Progenitor cell of endocrine pancreas (in vitro differentiated cells): ENCODE measurements at regions not wholly inside any gene's neighbourhood (a gene's known extent, or its start where the extent isn't known, plus 50 kb on each side); places are given as distances from the start of the nearest gene placed in this dataset.
A peak's percentile ranks its signal among the peaks of the same experiment; 100 is the strongest.

Experiments
- DNase-seq: peaks from one replicate; pipeline ENCODE4 v3.0.0; 2021; ENCODE audit warnings: low spot score; ENCODE audit not compliant: unreplicated experiment
- H3K27ac Mint-ChIP-seq: 2 replicates; pipeline ENCODE4 v1.8.0; 2021; ENCODE audit warnings: mild to moderate bottlenecking, moderate library complexity, mixed read lengths
- H3K27me3 Mint-ChIP-seq: 2 replicates; pipeline ENCODE4 v1.8.0; 2021; ENCODE audit warnings: mixed read lengths
- H3K36me3 Mint-ChIP-seq: 2 replicates; pipeline ENCODE4 v1.8.0; 2022; ENCODE audit warnings: mixed read lengths; ENCODE audit not compliant: insufficient read depth
- H3K4me1 Mint-ChIP-seq: 2 replicates; pipeline ENCODE4 v1.8.0; 2021; ENCODE audit warnings: low read depth, mixed read lengths
- H3K4me3 Mint-ChIP-seq: 2 replicates; pipeline ENCODE4 v1.8.0; 2021; ENCODE audit warnings: low read depth, mild to moderate bottlenecking, moderate library complexity, mixed read lengths
- H3K9me3 Mint-ChIP-seq: 2 replicates; pipeline ENCODE4 v1.8.0; 2021; ENCODE audit warnings: low read depth, mixed read lengths
- CTCF ChIP-seq: fragments of 200-600 bp; sonication (generic); IDR thresholded peaks from one replicate; pipeline ENCODE4 v1.5.0; 2021; ENCODE audit warnings: antibody characterized with exemption, mild to moderate bottlenecking; ENCODE audit not compliant: unreplicated experiment

- no peak overlapping the region for H3K4me3 Mint-ChIP-seq
- peaks cover 33% of the 10 kb centered on the region for H3K27me3 Mint-ChIP-seq
- peaks cover 5% of the 10 kb centered on the region for H3K4me1 Mint-ChIP-seq
- no peaks in the 10 kb centered on the region for H3K9me3 Mint-ChIP-seq
- DNase-seq, result no peak
- peak; percentile 74 for TF ChIP-seq CTCF
- peak overlapping the region; percentile 63 for H3K27ac Mint-ChIP-seq
- H3K36me3 Mint-ChIP-seq, result no peaks in the 10 kb centered on the region
Measured at GRCh38 chr4:12852338-12853307, 631.5 kb downstream of the RAB28 start.

GRCh38 chr4:12846368-12846767, 637.8 kb downstream of the RAB28 start:
- TF ChIP-seq CTCF, result no peak
- peaks cover 34% of the 10 kb centered on the region for H3K27me3 Mint-ChIP-seq
- H3K9me3 Mint-ChIP-seq, result no peaks in the 10 kb centered on the region
- peaks cover 7% of the 10 kb centered on the region for H3K4me1 Mint-ChIP-seq
- H3K36me3 Mint-ChIP-seq, result no peaks in the 10 kb centered on the region
- no peak overlapping the region for H3K27ac Mint-ChIP-seq
- no peak overlapping the region for H3K4me3 Mint-ChIP-seq
- no peak for DNase-seq

GRCh38 chr4:12844141-12844540, 640.0 kb downstream of the RAB28 start:
- Mint-ChIP-seq H3K27me3 (peaks cover 17% of the 10 kb centered on the region), H3K4me3 (no peak overlapping the region), H3K27ac (no peak overlapping the region), H3K9me3 (no peaks in the 10 kb centered on the region), H3K36me3 (no peaks in the 10 kb centered on the region), H3K4me1 (peaks cover 7% of the 10 kb centered on the region)
- DNase-seq, result no peak
- no peak for TF ChIP-seq CTCF

- Mint-ChIP-seq H3K36me3 (no peaks in the 10 kb centered on the region), H3K27me3 (no peaks in the 10 kb centered on the region), H3K9me3 (no peaks in the 10 kb centered on the region), H3K4me1 (no peaks in the 10 kb centered on the region), H3K4me3 (no peak overlapping the region), H3K27ac (no peak overlapping the region)
- no peak for TF ChIP-seq CTCF
- no peak for DNase-seq
Measured at GRCh38 chr4:12827966-12828365, 656.2 kb downstream of the RAB28 start.

- Mint-ChIP-seq H3K4me1 (peaks cover under 1% of the 10 kb centered on the region), H3K4me3 (no peak overlapping the region), H3K36me3 (no peaks in the 10 kb centered on the region), H3K27ac (no peak overlapping the region), H3K9me3 (peaks cover 5% of the 10 kb centered on the region), H3K27me3 (no peaks in the 10 kb centered on the region)
- TF ChIP-seq CTCF, result no peak
- no peak for DNase-seq
Measured at GRCh38 chr4:12791536-12791935, 692.6 kb downstream of the RAB28 start.
